22Rv1 (cell line): ENCODE measurements at regions not wholly inside any gene's neighbourhood (a gene's known extent, or its start where the extent isn't known, plus 50 kb on each side); places are given as distances from the start of the nearest gene placed in this dataset.

Experiments used
- H3K27ac ChIP-seq: fragments of 450-650 bp; 2 replicates; pipeline ENCODE4 v1.5.1; 2017
- CTCF ChIP-seq: fragments of 450-650 bp; IDR thresholded peaks from 2 replicates; pipeline ENCODE4 v1.5.1; 2017; ENCODE audit warnings: mild to moderate bottlenecking
- ZFX ChIP-seq: fragments of 450-650 bp; IDR thresholded peaks from 2 replicates; pipeline ENCODE4 v1.6.1; 2017; ENCODE audit warnings: antibody characterized with exemption, borderline replicate concordance

- no peak overlapping the region for H3K27ac ChIP-seq
- no peak for TF ChIP-seq CTCF
- no peak for TF ChIP-seq ZFX
These were observed 262.5 kb upstream of the IGF1R start for GRCh38 chr15:98385752-98386381.

- TF ChIP-seq CTCF (no peak), ZFX (no peak)
- H3K27ac ChIP-seq, result no peak overlapping the region
These were observed 261.8 kb upstream of the IGF1R start for GRCh38 chr15:98386561-98386960.

GRCh38 chr15:98387866-98388265 is 260.5 kb upstream of the IGF1R start:
- TF ChIP-seq CTCF (no peak), ZFX (no peak)
- no peak overlapping the region for H3K27ac ChIP-seq

GRCh38 chr15:98390946-98391530 is 257.3 kb upstream of the IGF1R start:
- no peak overlapping the region for H3K27ac ChIP-seq
- TF ChIP-seq ZFX, result no peak
- no peak for TF ChIP-seq CTCF

- no peak for TF ChIP-seq ZFX
- no peak for TF ChIP-seq CTCF
- H3K27ac ChIP-seq, result no peak overlapping the region
These were observed 256.8 kb upstream of the IGF1R start for GRCh38 chr15:98391568-98391967.

- no peak overlapping the region for H3K27ac ChIP-seq
- TF ChIP-seq CTCF (no peak), ZFX (no peak)
These were observed 254.9 kb upstream of the IGF1R start for GRCh38 chr15:98393471-98393870.

GRCh38 chr15:98394546-98394945 is 253.8 kb upstream of the IGF1R start:
- no peak overlapping the region for H3K27ac ChIP-seq
- TF ChIP-seq CTCF (no peak), ZFX (no peak)
